Rectal smooth muscle tissue (tissue), 1 donor: ENCODE measurements at regions not wholly inside any gene's neighbourhood (a gene's known extent, or its start where the extent isn't known, plus 50 kb on each side); places are given as distances from the start of the nearest gene placed in this dataset.

Source experiments
- H3K27ac ChIP-seq: one replicate; pipeline ENCODE4 v1.7.0; 2013; ENCODE audit warnings: low read depth, low read length, inconsistent platforms
- H3K27me3 ChIP-seq: one replicate; pipeline ENCODE4 v1.7.0; 2013; ENCODE audit warnings: low read length; ENCODE audit not compliant: control insufficient read depth, insufficient read depth
- H3K36me3 ChIP-seq: one replicate; pipeline ENCODE4 v1.7.0; 2013; ENCODE audit warnings: low read length; ENCODE audit not compliant: control insufficient read depth, insufficient read depth
- H3K4me1 ChIP-seq: one replicate; pipeline ENCODE4 v1.7.0; 2013; ENCODE audit warnings: low read length; ENCODE audit not compliant: control insufficient read depth, insufficient read depth
- H3K4me3 ChIP-seq: one replicate; pipeline ENCODE4 v1.7.0; 2013; ENCODE audit warnings: low read length
- H3K9ac ChIP-seq: one replicate; pipeline ENCODE4 v1.7.0; 2013; ENCODE audit warnings: low read length

- Histone ChIP-seq H3K9ac (no peak overlapping the region), H3K27ac (peak overlapping the region; percentile 9), H3K27me3 (no peaks in the 10 kb centered on the region), H3K36me3 (no peaks in the 10 kb centered on the region), H3K4me3 (no peak overlapping the region), H3K4me1 (peaks cover 11% of the 10 kb centered on the region)
These were observed 54.7 kb upstream of the DSCAM start for GRCh38 chr21:40901691-40902090.

- Histone ChIP-seq H3K27me3 (no peaks in the 10 kb centered on the region), H3K27ac (no peak overlapping the region), H3K4me1 (peaks cover 11% of the 10 kb centered on the region), H3K9ac (no peak overlapping the region), H3K4me3 (no peak overlapping the region), H3K36me3 (no peaks in the 10 kb centered on the region)
These were observed 55.3 kb upstream of the DSCAM start for GRCh38 chr21:40902299-40902698.

GRCh38 chr21:40902993-40903392, 56.0 kb upstream of the DSCAM start:
- no peak overlapping the region for H3K9ac ChIP-seq
- H3K27me3 ChIP-seq: no peaks in the 10 kb centered on the region
- H3K4me1 ChIP-seq: peaks cover 11% of the 10 kb centered on the region
- no peak overlapping the region for H3K4me3 ChIP-seq
- H3K36me3 ChIP-seq: no peaks in the 10 kb centered on the region
- no peak overlapping the region for H3K27ac ChIP-seq

GRCh38 chr21:40905251-40905650, 58.3 kb upstream of the DSCAM start:
- peaks cover 11% of the 10 kb centered on the region for H3K4me1 ChIP-seq
- no peak overlapping the region for H3K4me3 ChIP-seq
- no peak overlapping the region for H3K9ac ChIP-seq
- H3K27me3 ChIP-seq: no peaks in the 10 kb centered on the region
- no peaks in the 10 kb centered on the region for H3K36me3 ChIP-seq
- no peak overlapping the region for H3K27ac ChIP-seq

GRCh38 chr21:40912375-40912774, 65.4 kb upstream of the DSCAM start:
- H3K36me3 ChIP-seq: no peaks in the 10 kb centered on the region
- H3K27ac ChIP-seq: no peak overlapping the region
- no peak overlapping the region for H3K9ac ChIP-seq
- H3K4me3 ChIP-seq: no peak overlapping the region
- H3K27me3 ChIP-seq: no peaks in the 10 kb centered on the region
- H3K4me1 ChIP-seq: no peaks in the 10 kb centered on the region

- no peaks in the 10 kb centered on the region for H3K4me1 ChIP-seq
- no peak overlapping the region for H3K4me3 ChIP-seq
- no peaks in the 10 kb centered on the region for H3K27me3 ChIP-seq
- H3K36me3 ChIP-seq: no peaks in the 10 kb centered on the region
- no peak overlapping the region for H3K9ac ChIP-seq
- no peak overlapping the region for H3K27ac ChIP-seq
These were observed 68.2 kb upstream of the DSCAM start for GRCh38 chr21:40915114-40915513.

- H3K27ac ChIP-seq: no peak overlapping the region
These were observed 76.4 kb upstream of the DSCAM start for GRCh38 chr21:40923407-40923806.

GRCh38 chr21:40923901-40924300, 76.9 kb upstream of the DSCAM start:
- Histone ChIP-seq H3K27ac (no peak overlapping the region), H3K4me1 (no peaks in the 10 kb centered on the region), H3K27me3 (no peaks in the 10 kb centered on the region), H3K4me3 (no peak overlapping the region), H3K9ac (no peak overlapping the region), H3K36me3 (no peaks in the 10 kb centered on the region)

More at GRCh38 chr21:40923407-40923806, 76.4 kb upstream of the DSCAM start:
- Histone ChIP-seq H3K36me3 (no peaks in the 10 kb centered on the region), H3K4me1 (no peaks in the 10 kb centered on the region), H3K4me3 (no peak overlapping the region), H3K27me3 (no peaks in the 10 kb centered on the region), H3K9ac (no peak overlapping the region)

GRCh38 chr21:40924641-40925040, 77.7 kb upstream of the DSCAM start:
- Histone ChIP-seq H3K9ac (no peak overlapping the region), H3K4me1 (no peaks in the 10 kb centered on the region), H3K27ac (no peak overlapping the region), H3K4me3 (no peak overlapping the region), H3K27me3 (no peaks in the 10 kb centered on the region), H3K36me3 (no peaks in the 10 kb centered on the region)

GRCh38 chr21:40926238-40926637, 79.3 kb upstream of the DSCAM start:
- no peaks in the 10 kb centered on the region for H3K27me3 ChIP-seq
- no peaks in the 10 kb centered on the region for H3K4me1 ChIP-seq
- H3K36me3 ChIP-seq: no peaks in the 10 kb centered on the region
- H3K4me3 ChIP-seq: no peak overlapping the region
- no peak overlapping the region for H3K27ac ChIP-seq
- no peak overlapping the region for H3K9ac ChIP-seq

- Histone ChIP-seq H3K4me3 (no peak overlapping the region), H3K27me3 (no peaks in the 10 kb centered on the region), H3K36me3 (no peaks in the 10 kb centered on the region), H3K27ac (no peak overlapping the region), H3K4me1 (no peaks in the 10 kb centered on the region), H3K9ac (no peak overlapping the region)
These were observed 82.9 kb upstream of the DSCAM start for GRCh38 chr21:40929833-40930232.

- H3K9ac ChIP-seq: no peak overlapping the region
- no peaks in the 10 kb centered on the region for H3K27me3 ChIP-seq
- no peaks in the 10 kb centered on the region for H3K4me1 ChIP-seq
- no peak overlapping the region for H3K27ac ChIP-seq
- H3K4me3 ChIP-seq: no peak overlapping the region
- no peaks in the 10 kb centered on the region for H3K36me3 ChIP-seq
These were observed 84.2 kb upstream of the DSCAM start for GRCh38 chr21:40931197-40931596.

- no peak overlapping the region for H3K4me3 ChIP-seq
- no peaks in the 10 kb centered on the region for H3K36me3 ChIP-seq
- no peak overlapping the region for H3K27ac ChIP-seq
- no peaks in the 10 kb centered on the region for H3K4me1 ChIP-seq
- no peaks in the 10 kb centered on the region for H3K27me3 ChIP-seq
- H3K9ac ChIP-seq: no peak overlapping the region
These were observed 89.2 kb upstream of the DSCAM start for GRCh38 chr21:40936178-40936577.
